DOHH2 (cell line): ENCODE measurements at regions not wholly inside any gene's neighbourhood (a gene's known extent, or its start where the extent isn't known, plus 50 kb on each side); places are given as distances from the start of the nearest gene placed in this dataset.
"Not testable (repeated sequence)": the region's sequence is repeated elsewhere in the genome, so short reads cannot be mapped to it uniquely, and the experiment has no call there.

Source experiments
- H3F3A ChIP-seq: fragments of 200-600 bp; sonication (generic), shearing (Covaris generic); 2 replicates; pipeline ENCODE4 v1.6.0; 2016; ENCODE audit warnings: antibody characterized with exemption, mild to moderate bottlenecking; ENCODE audit not compliant: control insufficient read depth, insufficient read depth
- H3K27ac ChIP-seq: fragments of 200-600 bp; sonication (generic); 2 replicates; pipeline ENCODE4 v1.5.1; 2014; ENCODE audit warnings: low read depth, mild to moderate bottlenecking, low read length, moderate library complexity
- H3K27me3 ChIP-seq: fragments of 200-600 bp; sonication (generic); 2 replicates; pipeline ENCODE4 v1.6.1; 2014; ENCODE audit warnings: mild to moderate bottlenecking, low read length, mixed read lengths; ENCODE audit not compliant: control insufficient read depth
- H3K36me3 ChIP-seq: fragments of 200-600 bp; sonication (generic); 2 replicates; pipeline ENCODE4 v1.6.1; 2014; ENCODE audit warnings: mild to moderate bottlenecking, low read length, moderate library complexity, mixed read lengths; ENCODE audit not compliant: control insufficient read depth
- H3K4me1 ChIP-seq: fragments of 200-600 bp; sonication (generic); 2 replicates; pipeline ENCODE4 v1.6.1; 2014; ENCODE audit warnings: mild to moderate bottlenecking, low read length, mixed read lengths; ENCODE audit not compliant: control insufficient read depth
- H3K4me2 ChIP-seq: fragments of 200-600 bp; sonication (generic); 2 replicates; pipeline ENCODE4 v1.6.0; 2014; ENCODE audit warnings: mild to moderate bottlenecking, low read length, moderate library complexity
- H3K4me3 ChIP-seq: fragments of 200-600 bp; sonication (generic); 2 replicates; pipeline ENCODE4 v1.5.1; 2014; ENCODE audit warnings: mild to moderate bottlenecking, low read length, mixed read lengths
- H3K79me2 ChIP-seq: fragments of 200-600 bp; sonication (generic); 2 replicates; pipeline ENCODE4 v1.6.1; 2014; ENCODE audit warnings: mild to moderate bottlenecking, low read length, mixed read lengths; ENCODE audit not compliant: control insufficient read depth
- H3K9me2 ChIP-seq: fragments of 200-600 bp; sonication (generic); replicated peaks from 2 replicates; pipeline ENCODE4 v1.6.1; 2014; ENCODE audit warnings: mild to moderate bottlenecking, low read length, mixed read lengths; ENCODE audit not compliant: control insufficient read depth
- H3K9me3 ChIP-seq: fragments of 200-600 bp; sonication (generic); 2 replicates; pipeline ENCODE4 v1.6.1; 2014; ENCODE audit warnings: antibody characterized with exemption, low read length, mixed read lengths; ENCODE audit not compliant: control insufficient read depth, insufficient read depth
- H4K20me1 ChIP-seq: fragments of 200-600 bp; sonication (generic); 2 replicates; pipeline ENCODE4 v1.6.0; 2014; ENCODE audit warnings: low read depth, mild to moderate bottlenecking, antibody characterized with exemption, low read length, moderate library complexity; ENCODE audit not compliant: control insufficient read depth, insufficient read depth
- EZH2phosphoT487 ChIP-seq: fragments of 200-600 bp; sonication (generic); IDR thresholded peaks from 2 replicates; pipeline ENCODE4 v1.6.1; 2017; ENCODE audit warnings: borderline replicate concordance, mild to moderate bottlenecking, antibody characterized with exemption, low read length, moderate library complexity, mixed read lengths
- TF ChIP-seq, protein P1 (sequence below): fragments of 200-600 bp; sonication (generic); IDR thresholded peaks from one replicate; pipeline ENCODE4 v1.5.1; 2014; ENCODE audit warnings: antibody characterized with exemption, mild to moderate bottlenecking, low read depth, low read length; ENCODE audit not compliant: poor library complexity, severe bottlenecking

GRCh38 chr18:71223486-71223885, 934.6 kb downstream of the SOCS6 start:
- H3K9me3 ChIP-seq, result no peaks in the 10 kb centered on the region
- H3K4me1 ChIP-seq, result no peaks in the 10 kb centered on the region
- no peak overlapping the region for H3K4me2 ChIP-seq

GRCh38 chr18:71221405-71221804, 932.6 kb downstream of the SOCS6 start:
- Histone ChIP-seq H3K79me2 (no peaks in the 10 kb centered on the region), H3K9me2 (no peaks in the 10 kb centered on the region), H3K4me1 (no peaks in the 10 kb centered on the region), H3K27me3 (no peaks in the 10 kb centered on the region), H4K20me1 (no peaks in the 10 kb centered on the region), H3F3A (no peaks in the 10 kb centered on the region), H3K4me2 (no peak overlapping the region), H3K27ac (no peak overlapping the region), H3K9me3 (no peaks in the 10 kb centered on the region), H3K4me3 (no peak overlapping the region), H3K36me3 (no peaks in the 10 kb centered on the region)
- TF ChIP-seq, protein P1, sequence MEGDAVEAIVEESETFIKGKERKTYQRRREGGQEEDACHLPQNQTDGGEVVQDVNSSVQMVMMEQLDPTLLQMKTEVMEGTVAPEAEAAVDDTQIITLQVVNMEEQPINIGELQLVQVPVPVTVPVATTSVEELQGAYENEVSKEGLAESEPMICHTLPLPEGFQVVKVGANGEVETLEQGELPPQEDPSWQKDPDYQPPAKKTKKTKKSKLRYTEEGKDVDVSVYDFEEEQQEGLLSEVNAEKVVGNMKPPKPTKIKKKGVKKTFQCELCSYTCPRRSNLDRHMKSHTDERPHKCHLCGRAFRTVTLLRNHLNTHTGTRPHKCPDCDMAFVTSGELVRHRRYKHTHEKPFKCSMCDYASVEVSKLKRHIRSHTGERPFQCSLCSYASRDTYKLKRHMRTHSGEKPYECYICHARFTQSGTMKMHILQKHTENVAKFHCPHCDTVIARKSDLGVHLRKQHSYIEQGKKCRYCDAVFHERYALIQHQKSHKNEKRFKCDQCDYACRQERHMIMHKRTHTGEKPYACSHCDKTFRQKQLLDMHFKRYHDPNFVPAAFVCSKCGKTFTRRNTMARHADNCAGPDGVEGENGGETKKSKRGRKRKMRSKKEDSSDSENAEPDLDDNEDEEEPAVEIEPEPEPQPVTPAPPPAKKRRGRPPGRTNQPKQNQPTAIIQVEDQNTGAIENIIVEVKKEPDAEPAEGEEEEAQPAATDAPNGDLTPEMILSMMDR, result no peak
- no peak for TF ChIP-seq EZH2phosphoT487

More at GRCh38 chr18:71223486-71223885, 934.6 kb downstream of the SOCS6 start:
- TF ChIP-seq, protein P1, result no peak
- no peak for TF ChIP-seq EZH2phosphoT487
- H3K27me3 ChIP-seq, result no peaks in the 10 kb centered on the region
- H3K36me3 ChIP-seq, result no peaks in the 10 kb centered on the region
- H3K9me2 ChIP-seq, result no peaks in the 10 kb centered on the region
- no peak overlapping the region for H3K4me3 ChIP-seq
- no peaks in the 10 kb centered on the region for H3F3A ChIP-seq
- no peaks in the 10 kb centered on the region for H4K20me1 ChIP-seq
- no peak overlapping the region for H3K27ac ChIP-seq
- H3K79me2 ChIP-seq, result no peaks in the 10 kb centered on the region

- H3K9me2 ChIP-seq, H4K20me1 ChIP-seq, H3K27me3 ChIP-seq, H3K4me2 ChIP-seq, H3K4me3 ChIP-seq, H3K4me1 ChIP-seq, H3F3A ChIP-seq, H3K79me2 ChIP-seq, H3K27ac ChIP-seq, H3K9me3 ChIP-seq, H3K36me3 ChIP-seq: not testable (repeated sequence)
Observed at GRCh38 chr18:71212739-71213138, 923.9 kb downstream of the SOCS6 start.

- Histone ChIP-seq H4K20me1 (no peaks in the 10 kb centered on the region), H3F3A (no peaks in the 10 kb centered on the region), H3K27ac (no peak overlapping the region), H3K27me3 (no peaks in the 10 kb centered on the region), H3K4me3 (no peak overlapping the region), H3K9me3 (no peaks in the 10 kb centered on the region; the same call in 1 of the 2 replicates), H3K36me3 (no peaks in the 10 kb centered on the region), H3K9me2 (no peaks in the 10 kb centered on the region), H3K4me2 (no peak overlapping the region), H3K4me1 (no peaks in the 10 kb centered on the region), H3K79me2 (no peaks in the 10 kb centered on the region)
- TF ChIP-seq, protein P1, result no peak
- TF ChIP-seq EZH2phosphoT487, result no peak
Observed at GRCh38 chr18:71212222-71212621, 923.4 kb downstream of the SOCS6 start.
